ENCODE measurements at regions not wholly inside any gene's neighbourhood (a gene's known extent, or its start where the extent isn't known, plus 50 kb on each side); places are given as distances from the start of the nearest gene placed in this dataset.

DNA sequence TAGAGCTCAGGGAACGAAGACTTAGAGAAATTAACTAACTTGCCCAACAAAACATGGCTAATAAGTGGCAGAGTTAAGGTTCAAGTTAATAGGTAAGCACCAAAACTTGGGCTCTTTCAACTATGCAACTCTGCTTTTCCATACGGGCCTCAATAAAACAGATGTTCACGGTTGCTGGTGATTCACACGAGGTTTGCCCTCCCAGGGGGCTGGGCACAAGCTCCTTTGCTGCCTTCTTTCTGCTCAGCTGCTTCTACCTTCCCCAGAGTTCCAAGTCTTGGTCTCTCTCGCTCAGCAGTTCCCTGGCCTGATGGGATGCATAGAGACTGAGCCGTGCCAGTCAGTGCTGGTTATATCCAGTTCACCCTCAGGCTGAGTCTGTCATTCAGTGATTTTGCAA lies 217.9 kb downstream of the SREK1 start:
- no peak overlapping the region for H3K27ac ChIP-seq (ENCODE audit: low read depth, low read length)
- TF ChIP-seq, protein P1, sequence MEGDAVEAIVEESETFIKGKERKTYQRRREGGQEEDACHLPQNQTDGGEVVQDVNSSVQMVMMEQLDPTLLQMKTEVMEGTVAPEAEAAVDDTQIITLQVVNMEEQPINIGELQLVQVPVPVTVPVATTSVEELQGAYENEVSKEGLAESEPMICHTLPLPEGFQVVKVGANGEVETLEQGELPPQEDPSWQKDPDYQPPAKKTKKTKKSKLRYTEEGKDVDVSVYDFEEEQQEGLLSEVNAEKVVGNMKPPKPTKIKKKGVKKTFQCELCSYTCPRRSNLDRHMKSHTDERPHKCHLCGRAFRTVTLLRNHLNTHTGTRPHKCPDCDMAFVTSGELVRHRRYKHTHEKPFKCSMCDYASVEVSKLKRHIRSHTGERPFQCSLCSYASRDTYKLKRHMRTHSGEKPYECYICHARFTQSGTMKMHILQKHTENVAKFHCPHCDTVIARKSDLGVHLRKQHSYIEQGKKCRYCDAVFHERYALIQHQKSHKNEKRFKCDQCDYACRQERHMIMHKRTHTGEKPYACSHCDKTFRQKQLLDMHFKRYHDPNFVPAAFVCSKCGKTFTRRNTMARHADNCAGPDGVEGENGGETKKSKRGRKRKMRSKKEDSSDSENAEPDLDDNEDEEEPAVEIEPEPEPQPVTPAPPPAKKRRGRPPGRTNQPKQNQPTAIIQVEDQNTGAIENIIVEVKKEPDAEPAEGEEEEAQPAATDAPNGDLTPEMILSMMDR (IDR thresholded peaks at IDR 0.05; ENCODE audit: low read depth, low read length): no peak
- H3K9me3 ChIP-seq (ENCODE audit: control insufficient read depth, insufficient read depth, low read length): no peaks in the 10 kb centered on the region
- DNase-seq (ENCODE audit: low read depth, low spot score): no peak
- no peaks in the 10 kb centered on the region for H3K27me3 ChIP-seq (ENCODE audit: control insufficient read depth, insufficient read depth, low read length)
- POLR2A ChIA-PET: no interaction called here
- no peak overlapping the region for H3K4me3 ChIP-seq (ENCODE audit: low read depth, low read length)
- CTCF ChIA-PET: interaction anchor here (1.1 kb wide), 1 partner anchor 56 kb away, joined by 3 read pairs; no protein-coding TSS in a partner anchor

DNA sequence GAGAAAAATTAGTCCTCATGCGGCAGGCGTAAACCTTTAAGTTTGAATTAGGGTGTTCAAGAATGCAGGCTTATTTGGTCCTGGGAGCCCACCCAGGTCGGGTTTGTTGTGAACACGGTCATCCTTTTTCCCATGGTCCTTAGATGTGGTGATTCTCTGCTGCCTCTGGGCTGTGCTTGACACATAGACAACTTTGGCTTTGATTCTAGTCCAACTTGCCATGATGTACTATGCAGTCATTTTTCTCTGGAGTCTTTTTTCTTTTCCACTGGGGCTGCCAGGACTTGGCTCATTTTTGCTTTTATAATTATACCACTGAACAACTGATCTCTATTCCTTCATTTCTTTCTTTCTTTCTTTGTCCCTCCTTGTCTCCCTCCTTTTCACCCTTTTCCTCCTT lies 218.6 kb downstream of the SREK1 start:
- H3K27ac ChIP-seq (ENCODE audit: low read depth, low read length): no peak overlapping the region
- H3K27me3 ChIP-seq (ENCODE audit: control insufficient read depth, insufficient read depth, low read length): no peaks in the 10 kb centered on the region
- no peaks in the 10 kb centered on the region for H3K9me3 ChIP-seq (ENCODE audit: control insufficient read depth, insufficient read depth, low read length)
- TF ChIP-seq, protein P1 (IDR thresholded peaks at IDR 0.05; ENCODE audit: low read depth, low read length): no peak
- H3K4me3 ChIP-seq (ENCODE audit: low read depth, low read length): no peak overlapping the region
- POLR2A ChIA-PET: no interaction called here
- CTCF ChIA-PET: no interaction called here
- DNase-seq (ENCODE audit: low read depth, low spot score): no peak

DNA sequence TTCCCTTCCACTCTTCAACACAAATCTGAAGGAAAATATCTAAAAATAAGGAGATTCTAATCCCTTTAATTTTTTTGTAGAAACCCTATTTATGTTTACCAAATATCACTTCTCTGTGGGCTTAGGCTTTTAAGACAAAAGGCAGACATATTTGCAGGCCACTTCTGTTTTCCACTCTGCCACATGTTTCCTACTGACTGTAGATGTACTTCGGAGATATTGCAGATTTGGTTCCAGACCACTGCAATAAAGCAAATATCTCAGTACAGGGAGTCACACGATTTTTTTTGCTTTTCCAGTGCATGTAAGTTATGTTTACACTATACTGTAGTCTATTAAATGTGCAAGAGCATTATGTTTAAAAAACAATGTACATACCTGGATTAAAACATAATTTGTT lies 219.0 kb downstream of the SREK1 start:
- H3K9me3 ChIP-seq (ENCODE audit: control insufficient read depth, insufficient read depth, low read length): no peaks in the 10 kb centered on the region
- ChIA-PET CTCF (no interaction called here), POLR2A (no interaction called here)
- H3K27ac ChIP-seq (ENCODE audit: low read depth, low read length): no peak overlapping the region
- H3K27me3 ChIP-seq (ENCODE audit: control insufficient read depth, insufficient read depth, low read length): no peaks in the 10 kb centered on the region
- no peak overlapping the region for H3K4me3 ChIP-seq (ENCODE audit: low read depth, low read length)
- no peak for DNase-seq (ENCODE audit: low read depth, low spot score)
- TF ChIP-seq, protein P1 (IDR thresholded peaks at IDR 0.05; ENCODE audit: low read depth, low read length): no peak

DNA sequence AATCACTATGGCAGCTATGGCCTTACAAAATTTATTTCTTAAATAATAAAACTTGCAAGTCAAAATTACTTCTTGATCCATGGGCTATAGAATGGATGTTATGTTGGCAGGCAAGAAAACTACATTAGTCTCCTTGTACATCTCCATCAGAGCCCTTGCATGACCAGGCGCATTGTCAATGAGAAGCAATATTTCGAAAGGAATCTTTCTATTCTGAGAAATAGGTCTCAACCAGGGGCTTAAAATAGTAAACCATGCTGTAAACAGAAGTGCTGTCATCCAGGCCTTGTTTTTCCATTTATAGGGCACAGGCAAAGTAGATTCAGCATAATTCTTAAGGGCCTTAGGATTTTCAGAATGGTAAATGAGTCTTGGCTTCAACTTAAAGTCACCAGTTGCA lies 220.1 kb downstream of the SREK1 start:
- POLR2A ChIA-PET: no interaction called here
- Histone ChIP-seq H3K4me3 (ENCODE audit: low read depth, low read length) (no peak overlapping the region), H3K27me3 (ENCODE audit: control insufficient read depth, insufficient read depth, low read length) (no peaks in the 10 kb centered on the region), H3K9me3 (ENCODE audit: control insufficient read depth, insufficient read depth, low read length) (no peaks in the 10 kb centered on the region), H3K27ac (ENCODE audit: low read depth, low read length) (no peak overlapping the region)
- TF ChIP-seq, protein P1 (IDR thresholded peaks at IDR 0.05; ENCODE audit: low read depth, low read length): no peak
- no peak for DNase-seq (ENCODE audit: low read depth, low spot score)
- CTCF ChIA-PET: no interaction called here

DNA sequence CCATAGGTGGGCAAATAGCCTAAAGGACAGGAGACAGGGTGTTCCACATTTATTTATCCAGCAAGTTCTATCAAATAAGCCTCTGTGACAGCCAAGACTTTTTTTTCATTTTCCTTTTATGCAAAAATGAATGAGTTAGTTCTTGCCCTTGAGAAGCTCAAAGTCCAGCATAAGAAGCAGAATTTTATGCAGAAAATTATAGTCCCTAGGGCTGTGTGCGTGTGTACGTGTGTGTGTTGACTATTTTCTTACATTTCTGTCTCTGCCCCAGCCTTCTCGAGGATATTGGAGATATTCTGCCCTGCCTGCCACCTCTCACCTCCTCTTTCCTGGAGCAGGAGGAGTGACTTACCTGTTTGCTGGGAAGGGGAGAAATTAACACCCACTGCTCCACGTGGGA lies 221.9 kb downstream of the SREK1 start:
- CTCF ChIA-PET: no interaction called here
- Histone ChIP-seq H3K4me3 (ENCODE audit: low read depth, low read length) (no peak overlapping the region), H3K27ac (ENCODE audit: low read depth, low read length) (no peak overlapping the region), H3K27me3 (ENCODE audit: control insufficient read depth, insufficient read depth, low read length) (no peaks in the 10 kb centered on the region), H3K9me3 (ENCODE audit: control insufficient read depth, insufficient read depth, low read length) (no peaks in the 10 kb centered on the region)
- TF ChIP-seq, protein P1 (IDR thresholded peaks at IDR 0.05; ENCODE audit: low read depth, low read length): no peak
- DNase-seq (ENCODE audit: low read depth, low spot score): no peak
- POLR2A ChIA-PET: no interaction called here

All from AG04450 (cell line).